GM21723 (cell line): ENCODE measurements at regions not wholly inside any gene's neighbourhood (a gene's known extent, or its start where the extent isn't known, plus 50 kb on each side); places are given as distances from the start of the nearest gene placed in this dataset.

Experiments
- ATAC-seq: cut with Tn5 transposase; IDR thresholded peaks from one replicate; pipeline ENCODE4 v1.9.1; 2021; ENCODE audit warnings: mild to moderate bottlenecking, moderate library complexity; ENCODE audit not compliant: unreplicated experiment

DNA sequence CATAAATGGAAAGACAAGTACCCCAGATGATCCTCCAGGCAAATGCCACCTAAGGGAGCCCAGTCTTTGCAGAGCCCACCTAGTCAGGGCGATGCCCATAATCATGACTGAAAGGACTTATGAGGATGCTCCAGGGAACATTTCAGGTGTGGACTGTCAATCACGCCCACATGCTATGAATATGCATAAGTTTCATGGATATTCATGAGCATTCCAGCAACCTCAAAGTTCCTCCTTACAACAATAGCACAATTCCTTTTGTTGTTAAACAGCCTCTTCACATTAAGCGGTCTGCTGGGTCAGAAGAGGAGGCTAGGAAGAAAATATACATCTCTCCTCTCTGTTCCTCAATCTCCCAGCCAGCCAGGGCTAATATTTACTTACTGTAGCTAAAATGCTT, 161.6 kb downstream of the C5orf15 start:
- ATAC-seq = no peak

DNA sequence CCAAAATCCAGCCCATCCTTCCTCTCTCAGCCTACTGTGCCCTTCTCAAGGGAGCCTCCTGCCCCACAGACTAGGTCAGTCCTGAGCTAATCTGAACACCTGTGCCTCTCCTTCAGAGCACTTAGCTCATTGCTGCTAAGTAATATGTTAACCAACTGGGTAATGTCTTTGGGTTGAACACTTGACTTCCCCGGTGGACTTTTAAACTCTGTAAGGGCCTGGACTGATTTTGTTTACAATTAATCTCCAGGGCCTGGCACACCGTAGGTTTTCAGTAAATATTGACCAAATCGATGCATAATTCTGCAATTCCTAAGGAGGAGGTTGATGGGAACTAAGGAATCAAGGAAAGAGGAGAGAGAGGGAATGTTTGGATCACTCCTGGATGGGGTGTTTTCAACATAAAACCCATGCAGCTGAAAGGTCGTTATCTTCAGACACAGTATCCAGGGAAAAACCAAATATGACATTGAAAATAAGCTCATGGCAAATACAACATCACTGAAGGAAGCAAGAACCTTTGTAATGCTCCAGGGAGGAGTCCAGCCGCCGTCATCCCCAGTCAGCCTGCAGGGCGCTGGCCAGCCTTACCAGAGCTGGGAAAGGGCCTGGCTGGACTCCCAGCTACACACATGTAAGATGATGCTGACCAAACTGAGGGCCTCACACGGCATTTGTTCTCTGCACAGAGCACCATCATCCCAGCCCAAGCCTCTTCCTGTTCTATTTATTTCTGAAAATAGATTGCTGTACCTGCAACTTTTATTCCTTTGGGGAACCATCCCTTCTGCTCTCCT, 166.3 kb downstream of the C5orf15 start:
- no peak for ATAC-seq

DNA sequence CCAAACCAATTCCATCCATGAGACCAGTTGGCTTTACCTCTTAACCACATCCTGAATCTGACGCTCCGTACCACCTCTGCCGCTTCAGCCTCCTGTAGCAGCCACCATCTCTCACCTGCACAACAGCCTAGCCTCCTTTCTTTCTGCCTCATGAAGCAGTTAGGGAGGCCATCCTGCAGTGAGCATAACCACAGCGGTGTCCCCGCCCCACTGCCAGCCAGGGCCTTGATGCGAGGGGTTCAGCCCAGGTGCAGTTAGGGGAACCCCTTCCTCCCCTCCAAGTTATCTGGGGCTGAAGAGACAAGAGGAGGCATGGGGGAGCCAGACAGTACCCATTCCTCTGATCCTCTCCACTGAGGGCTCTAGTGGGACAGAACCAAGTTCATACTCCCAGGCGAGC, 167.0 kb downstream of the C5orf15 start:
- ATAC-seq = no peak

DNA sequence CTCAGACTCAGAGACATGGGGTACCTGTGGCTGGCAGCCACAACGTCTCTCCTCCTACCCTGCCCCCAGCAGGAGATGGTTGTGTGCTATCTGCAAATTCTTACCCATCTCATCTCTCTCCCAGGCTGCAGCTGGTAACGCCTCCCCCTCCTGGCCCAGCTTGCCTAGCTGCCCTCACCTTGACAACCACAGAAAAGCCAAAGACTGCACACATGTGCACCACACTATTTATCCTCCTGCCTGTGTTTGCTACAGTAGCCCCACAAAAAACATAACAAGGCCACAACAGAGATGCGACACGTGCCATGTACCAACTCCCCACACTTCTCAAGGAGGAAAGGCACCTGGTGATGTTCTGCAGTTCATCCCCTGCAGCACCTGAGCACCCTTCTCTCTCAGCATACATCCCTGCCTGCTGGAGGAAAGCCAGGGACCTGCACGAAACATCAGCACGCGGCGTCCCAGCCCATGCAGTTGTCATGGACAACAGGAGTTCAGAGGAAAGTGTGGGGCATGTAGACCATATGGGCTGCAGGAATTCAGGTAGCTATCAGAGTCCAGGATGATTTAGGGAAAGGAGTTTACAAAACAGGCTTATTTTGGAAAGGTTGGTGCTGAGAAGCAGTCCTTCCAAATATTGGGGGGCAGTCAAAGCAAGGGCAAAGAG, 168.7 kb downstream of the C5orf15 start:
- no peak for ATAC-seq

DNA sequence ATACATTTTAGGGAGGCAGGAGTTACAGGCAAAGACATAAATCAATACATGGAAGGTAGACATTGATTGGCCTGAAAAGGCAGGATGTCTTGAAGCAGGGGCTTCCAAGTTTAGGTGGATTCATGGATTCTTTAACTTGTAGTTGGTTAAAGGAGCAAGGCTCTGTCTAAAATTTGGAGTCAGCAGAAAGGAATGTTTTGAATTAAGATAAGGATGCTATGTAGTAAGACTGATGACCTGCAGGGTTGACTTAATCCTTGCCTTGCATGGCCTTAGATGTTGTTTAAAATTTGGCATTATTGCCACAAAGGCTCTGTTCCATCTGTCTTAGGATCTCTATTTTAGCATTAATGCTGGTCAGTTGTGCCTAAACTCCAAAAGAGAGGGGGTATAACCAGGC, 171.3 kb downstream of the C5orf15 start:
- ATAC-seq = no peak

DNA sequence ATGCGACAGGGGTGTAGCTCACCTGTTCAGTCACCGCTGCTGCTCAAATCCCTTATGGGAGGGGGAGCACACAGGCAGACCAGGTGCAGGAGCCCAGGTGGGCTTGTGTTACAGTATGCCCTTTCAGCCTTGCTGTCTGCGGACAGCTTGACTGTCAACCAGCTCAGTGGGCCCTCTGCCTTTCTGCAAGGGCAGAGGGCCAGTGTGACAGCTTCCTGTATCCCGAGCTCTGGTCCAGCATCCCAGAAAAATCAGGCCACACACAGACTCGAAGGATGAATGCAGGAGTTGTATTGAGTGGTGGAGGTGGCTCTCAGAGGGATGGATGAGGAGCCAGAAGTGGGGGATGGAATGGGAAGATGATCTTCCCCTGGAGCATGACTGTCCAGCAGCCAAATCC, 172.2 kb downstream of the C5orf15 start:
- no peak for ATAC-seq

DNA sequence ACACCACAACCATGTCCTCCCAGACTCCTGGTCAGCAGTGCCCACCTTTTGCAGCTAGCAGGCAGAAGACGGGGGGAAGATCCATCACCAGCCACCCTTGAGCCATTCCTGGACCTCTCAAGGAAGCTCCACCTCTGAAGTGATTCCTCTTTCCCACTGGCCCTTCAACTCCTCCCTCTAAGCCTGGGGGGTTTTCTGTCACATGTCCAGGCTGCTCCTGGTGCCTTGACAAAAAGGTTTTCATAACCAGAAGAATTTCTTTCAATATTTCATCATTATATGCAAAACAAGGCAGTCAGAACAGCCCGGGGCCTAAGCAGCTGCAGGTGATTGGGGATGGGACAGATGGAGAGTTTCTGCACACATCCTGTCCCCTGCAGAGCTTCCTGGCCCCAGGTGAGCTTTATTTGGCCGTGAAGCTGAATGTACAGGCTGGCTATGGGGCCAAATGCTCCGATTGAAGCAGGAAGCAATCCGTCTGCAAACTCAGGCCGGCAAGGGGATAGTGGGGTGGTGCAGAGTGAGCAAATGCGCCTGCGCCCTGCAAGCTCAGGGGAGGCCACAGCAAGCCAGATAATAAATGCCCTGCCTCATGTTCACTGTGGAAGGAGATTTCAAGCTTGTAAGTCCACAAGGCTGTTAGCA, 173.5 kb downstream of the C5orf15 start:
- no peak for ATAC-seq

DNA sequence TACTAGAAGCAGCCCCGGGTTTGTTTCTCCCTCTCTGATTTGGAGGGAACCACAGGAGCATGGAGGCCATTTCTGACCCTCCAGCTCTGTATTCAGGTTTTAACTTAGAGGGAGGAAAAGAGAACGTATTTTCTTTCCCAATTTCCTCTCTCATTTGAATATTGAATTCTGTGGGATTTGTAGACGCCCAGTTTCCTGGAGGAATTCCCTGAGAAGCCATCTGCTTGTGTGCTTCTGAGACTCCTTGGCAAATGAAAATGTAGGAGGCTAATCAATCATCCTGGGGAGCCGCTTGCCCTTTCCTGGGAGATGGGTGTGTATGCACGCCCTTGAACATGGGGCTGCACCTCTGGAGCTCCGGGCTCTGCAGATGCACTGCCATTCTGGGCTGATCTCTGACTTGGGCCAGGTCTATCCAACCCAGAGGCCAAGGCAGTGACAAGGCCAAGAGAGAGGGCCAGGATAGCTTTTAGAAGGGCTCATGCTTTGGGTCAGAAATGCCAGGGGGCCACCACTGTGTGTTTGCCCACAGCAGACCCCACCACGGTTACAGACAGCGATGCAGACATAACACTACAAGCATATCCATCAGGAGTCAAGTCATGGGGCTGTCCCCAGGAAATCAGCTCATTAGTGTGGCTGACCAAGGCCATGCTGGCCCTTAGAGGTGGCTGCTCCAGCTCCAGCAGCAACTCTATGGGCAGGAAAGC, 174.5 kb downstream of the C5orf15 start:
- ATAC-seq = no peak

DNA sequence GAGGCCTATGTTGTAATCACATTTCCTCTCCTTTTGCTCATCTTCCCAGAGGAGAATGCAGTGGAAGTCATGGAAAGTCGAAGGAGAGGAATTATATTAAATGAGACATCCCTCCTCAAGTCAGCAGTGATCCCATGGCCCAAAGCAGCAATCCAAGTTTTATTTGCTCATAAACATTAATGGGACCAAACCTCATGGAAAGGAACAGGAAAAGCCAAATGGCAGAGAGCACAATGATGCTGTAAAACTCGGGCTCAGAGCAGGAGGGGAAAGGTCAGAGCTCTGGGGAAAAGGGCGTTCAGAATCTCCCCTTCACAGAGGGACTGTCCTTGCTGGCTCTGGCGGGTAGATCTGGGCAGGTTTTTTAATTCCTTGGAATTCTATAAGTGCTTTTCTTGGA, 175.8 kb downstream of the C5orf15 start:
- ATAC-seq = no peak

DNA sequence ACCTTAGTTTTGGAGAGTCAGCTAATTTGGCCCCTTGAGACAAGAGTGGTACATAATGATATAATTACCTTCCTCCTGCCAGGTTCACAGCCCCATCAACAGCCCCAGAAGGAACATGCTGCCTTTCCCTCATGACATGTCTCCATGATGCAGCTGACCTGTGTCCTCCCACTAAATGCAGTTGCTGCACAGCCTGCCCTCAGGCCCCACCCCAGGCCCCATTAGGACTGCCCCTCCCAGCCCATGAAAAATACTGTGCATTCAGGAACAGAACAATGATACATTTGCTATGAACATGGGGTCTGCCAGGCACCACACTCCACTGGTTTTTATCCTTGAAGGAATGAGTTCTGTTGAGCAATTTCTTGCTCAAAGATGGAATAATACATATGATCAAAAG, 176.4 kb downstream of the C5orf15 start:
- no peak for ATAC-seq

DNA sequence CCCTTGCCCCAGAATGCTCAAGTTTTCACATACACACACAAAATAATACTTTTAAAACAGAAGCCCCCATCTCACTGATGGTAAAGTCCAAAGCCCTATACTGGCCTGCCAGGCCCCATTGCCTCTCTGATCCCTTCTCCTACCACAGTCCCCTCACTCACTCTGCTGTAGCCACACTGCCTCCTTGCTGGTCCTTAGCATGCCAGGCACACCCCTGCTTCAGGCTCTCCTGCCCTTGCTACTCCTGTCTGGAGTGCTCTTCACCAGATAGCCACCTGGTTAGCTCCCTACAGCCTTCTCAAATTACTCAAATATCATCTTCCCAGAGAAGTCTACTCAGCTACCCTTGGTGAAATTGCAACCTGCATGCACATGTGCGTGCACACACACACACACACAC, 177.5 kb downstream of the C5orf15 start:
- no peak for ATAC-seq

DNA sequence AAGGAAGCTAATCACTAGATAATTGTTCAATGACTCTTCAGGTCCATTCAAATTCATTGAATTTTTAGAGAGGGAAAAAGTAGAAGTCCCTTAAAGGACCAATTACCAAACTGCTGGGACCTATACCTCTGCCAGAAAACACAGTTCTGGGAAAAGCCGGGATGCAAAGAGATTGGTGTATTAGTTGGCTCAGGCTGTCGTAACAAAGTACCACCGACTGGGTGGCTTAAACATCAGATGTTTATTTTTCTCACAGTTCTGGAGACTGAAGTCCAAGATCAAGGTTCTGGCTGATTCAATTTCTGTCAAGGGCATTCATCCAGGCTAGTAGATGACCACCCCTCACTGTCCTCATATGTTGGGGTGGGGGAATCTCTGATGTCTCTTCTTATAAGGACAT, 177.1 kb upstream of the FSTL4 start:
- ATAC-seq = no peak

DNA sequence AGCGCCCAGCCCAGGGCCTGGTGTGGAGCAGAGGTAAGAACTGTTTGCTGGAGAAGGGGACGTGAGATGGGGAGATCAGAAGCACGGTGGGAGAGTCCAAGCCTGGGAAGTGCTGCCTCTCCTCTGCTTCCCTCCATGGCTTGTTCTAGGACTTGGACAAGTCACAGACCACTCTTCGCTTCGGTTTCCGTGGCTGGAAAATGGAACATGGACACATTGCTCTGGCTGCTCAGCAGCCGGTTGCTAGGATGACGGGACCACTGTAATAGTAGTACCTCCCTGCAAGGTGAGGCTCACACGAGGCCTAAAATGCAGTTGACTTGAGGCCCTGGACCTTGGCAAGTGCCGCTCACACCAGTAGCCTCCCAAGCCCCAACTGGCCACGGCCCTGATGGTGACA, 175.8 kb upstream of the FSTL4 start:
- ATAC-seq = no peak

DNA sequence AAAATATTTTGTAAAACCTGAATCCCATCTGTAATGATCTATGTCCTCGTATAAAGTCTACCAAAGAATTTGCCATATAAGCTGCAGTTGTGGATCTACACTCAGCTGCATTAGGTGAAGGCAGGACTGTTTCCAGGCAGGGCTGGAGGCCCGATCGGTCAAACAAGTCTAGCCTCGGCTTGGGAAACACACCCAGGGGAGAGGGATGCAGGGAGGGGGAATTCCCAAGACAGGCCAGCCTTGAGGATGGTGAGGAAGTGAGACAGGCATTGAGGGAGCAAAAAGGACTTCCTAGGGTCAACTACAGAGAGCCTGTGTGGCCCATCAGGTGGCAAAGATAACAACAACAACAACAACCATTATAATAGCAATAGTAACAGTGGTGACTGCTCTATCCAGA, 174.1 kb upstream of the FSTL4 start:
- no peak for ATAC-seq

DNA sequence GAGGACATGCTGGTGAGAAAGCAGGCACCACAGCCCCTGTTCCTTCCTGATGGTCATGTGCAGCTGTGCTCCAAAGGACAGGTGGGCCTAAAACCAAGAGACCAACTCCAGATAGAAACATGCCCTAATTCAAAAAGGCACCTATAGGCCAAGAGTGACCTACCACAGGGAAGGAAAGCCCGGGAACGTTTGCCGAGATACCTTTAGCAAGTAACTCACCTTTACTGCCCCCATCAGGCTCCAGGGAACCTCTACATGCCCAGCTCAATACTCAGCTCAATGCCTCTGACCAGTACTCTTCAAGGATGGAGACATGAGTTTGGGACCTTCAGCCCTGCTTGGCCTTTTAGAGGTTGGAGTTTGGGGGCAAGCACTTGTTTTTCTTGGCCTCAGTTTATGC, 172.8 kb upstream of the FSTL4 start:
- ATAC-seq = no peak

DNA sequence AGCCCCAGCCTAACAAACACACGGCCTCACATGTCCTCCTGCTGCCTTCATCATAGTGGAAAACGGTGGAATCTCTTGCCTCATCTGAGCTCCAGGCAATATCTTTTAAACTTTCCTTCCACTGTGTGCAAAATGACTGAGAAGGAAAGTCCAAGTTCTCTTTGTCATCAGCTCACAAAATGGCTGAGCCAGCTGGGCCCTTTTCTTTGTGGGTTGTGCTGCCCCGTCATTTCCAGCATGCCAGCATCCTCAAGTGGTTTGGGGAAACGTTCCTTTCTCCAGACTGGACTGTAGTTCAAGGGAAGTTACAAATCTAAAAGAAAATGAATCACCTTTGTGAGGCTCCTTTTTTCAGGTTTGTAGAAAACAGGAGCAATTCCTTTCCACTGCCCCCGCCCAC, 171.1 kb upstream of the FSTL4 start:
- ATAC-seq = no peak

DNA sequence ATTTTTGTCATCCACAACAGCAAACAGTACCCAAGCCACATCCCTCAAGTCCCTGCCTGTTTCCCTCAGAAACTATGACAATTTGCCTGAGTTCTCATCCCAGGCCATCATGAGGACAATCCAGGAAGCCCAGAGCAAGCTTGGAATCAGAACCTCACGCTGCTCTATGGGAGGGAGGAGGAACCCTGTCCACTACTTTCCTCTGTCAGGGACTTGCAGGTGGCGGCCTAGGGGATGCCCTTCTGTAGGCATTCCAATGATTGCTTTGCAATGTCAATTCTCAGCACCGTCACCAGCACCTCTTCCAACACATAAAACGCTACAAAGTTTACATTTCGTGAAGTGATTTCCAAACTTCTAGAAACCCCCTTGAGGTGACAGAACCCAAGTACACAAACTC, 170.4 kb upstream of the FSTL4 start:
- no peak for ATAC-seq

DNA sequence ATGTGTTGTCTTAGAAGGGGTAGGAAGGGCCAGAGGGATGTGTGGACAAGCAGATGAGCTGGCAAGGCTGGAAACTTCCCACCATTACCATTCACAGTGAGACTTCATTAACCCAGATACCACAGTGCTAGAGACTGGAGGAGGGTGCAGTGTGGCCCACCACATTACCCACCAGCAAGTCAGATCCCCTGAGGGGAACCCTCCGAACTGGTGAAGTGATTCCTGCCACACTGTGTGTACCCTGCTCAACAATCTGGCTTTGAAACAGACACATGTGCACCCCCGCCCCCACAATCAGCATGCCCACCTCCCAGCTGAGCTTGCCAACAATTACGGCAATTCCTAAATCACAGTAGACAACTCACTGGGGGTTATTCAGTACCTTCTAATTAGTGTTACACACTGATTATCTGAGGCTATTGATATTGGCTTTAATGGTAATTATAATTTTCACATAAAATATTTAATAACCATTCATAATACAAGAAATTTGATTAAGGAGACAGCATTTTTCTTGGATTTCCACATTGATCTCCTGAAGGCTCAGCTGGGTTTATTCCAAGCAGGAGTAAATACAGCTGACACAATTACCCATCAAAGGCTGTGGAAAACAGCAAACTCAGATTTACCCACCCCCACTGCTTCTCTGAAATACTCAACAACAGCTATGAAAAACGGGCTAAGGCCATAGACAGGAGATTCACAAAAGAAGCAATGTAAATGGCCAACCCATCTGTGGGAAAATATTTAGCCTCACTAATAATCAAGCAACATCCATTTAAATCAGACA, 169.3 kb upstream of the FSTL4 start:
- ATAC-seq = no peak

DNA sequence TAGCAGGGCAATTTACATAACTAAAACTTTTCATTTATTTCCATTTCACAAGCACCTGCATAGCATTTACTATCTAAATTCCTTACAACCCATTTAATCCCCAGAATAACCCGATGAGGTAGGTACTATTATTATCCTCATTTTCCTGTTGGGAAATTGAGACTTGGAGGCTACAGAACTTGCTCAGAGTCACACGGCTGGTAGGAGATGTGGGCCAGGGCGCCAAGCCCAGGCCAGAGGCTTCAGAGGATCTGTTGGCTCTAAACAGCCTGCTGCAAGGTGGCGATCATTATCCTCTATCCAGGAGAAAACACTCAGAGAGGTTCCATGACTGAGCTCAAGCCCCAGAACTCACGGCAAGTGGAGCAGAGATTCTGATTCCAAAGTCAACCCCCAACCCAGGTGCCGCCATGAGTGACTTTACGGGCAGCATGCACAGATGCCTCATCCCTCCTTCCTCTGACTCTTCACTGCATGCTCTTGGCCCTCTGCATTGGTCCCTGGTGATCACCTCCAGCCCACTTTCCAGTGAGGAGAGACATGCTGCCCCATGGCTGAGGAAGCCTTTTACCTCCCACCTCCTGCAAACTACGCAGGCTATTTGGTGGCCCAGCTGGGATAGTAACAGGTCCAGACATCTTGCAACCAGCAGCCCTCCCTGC, 168.4 kb upstream of the FSTL4 start:
- ATAC-seq = no peak

DNA sequence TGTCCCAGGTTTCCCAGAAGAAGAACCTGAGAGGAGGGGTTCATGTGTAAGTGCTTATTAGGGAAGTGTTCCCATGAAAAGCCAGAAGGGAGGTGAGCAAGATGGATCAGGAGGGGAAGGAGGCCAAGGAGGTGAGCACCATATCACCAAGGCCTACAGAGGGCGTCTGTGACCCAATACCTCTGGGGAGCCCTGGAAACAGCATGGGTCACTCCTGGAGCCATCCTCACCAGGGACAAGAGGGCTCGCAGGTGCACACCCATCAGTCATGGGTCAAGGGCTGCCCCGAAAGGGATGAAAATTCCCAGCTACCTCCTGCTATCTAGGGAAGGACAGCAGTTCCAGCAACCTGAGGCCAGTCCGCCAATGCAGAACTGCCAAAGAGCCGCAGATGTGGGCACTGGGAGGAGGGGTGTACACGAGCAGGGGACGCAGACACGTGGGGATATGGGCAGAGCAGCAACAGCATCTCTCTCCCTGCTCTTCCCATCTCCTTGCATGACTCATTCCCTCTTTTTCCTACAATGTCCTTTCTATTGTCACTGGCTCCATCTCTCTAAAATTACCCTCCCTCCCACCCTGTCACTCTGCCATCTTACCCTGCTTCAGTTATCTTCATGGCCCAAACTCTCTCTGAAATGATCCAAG, 167.6 kb upstream of the FSTL4 start:
- ATAC-seq = no peak
